Activated T-helper 2 cell treated with anti-CD3 and anti-CD28 coated beads, Interferon-gamma antibody, Interleukin-2, Interleukin-4, amounts not matched to agents 10 μg/mL and 5 μg/mL and 100 μg/mL, durations not matched to agents 14 hours and 24 hours and 36 hours (primary cell): ENCODE measurements at regions not wholly inside any gene's neighbourhood (a gene's known extent, or its start where the extent isn't known, plus 50 kb on each side); places are given as distances from the start of the nearest gene placed in this dataset.
"Not testable (repeated sequence)": the region's sequence is repeated elsewhere in the genome, so short reads cannot be mapped to it uniquely, and the experiment has no call there.

Source experiments
- DNase-seq: peaks from one replicate; pipeline ENCODE4 v3.0.0; 2021; ENCODE audit warnings: low spot score
- H3K27ac Mint-ChIP-seq: one replicate; pipeline ENCODE4 v1.8.0; 2021; ENCODE audit warnings: mixed read lengths
- H3K27me3 Mint-ChIP-seq: one replicate; pipeline ENCODE4 v1.8.0; 2021; ENCODE audit warnings: low read depth, mixed read lengths
- H3K36me3 Mint-ChIP-seq: one replicate; pipeline ENCODE4 v1.8.0; 2021; ENCODE audit warnings: low read depth, mixed read lengths
- H3K4me1 Mint-ChIP-seq: one replicate; pipeline ENCODE4 v1.8.0; 2021; ENCODE audit warnings: low read depth, mixed read lengths
- H3K4me3 Mint-ChIP-seq: one replicate; pipeline ENCODE4 v1.8.0; 2021; ENCODE audit warnings: low read depth, mild to moderate bottlenecking, moderate library complexity, mixed read lengths
- H3K9me3 Mint-ChIP-seq: one replicate; pipeline ENCODE4 v1.8.0; 2021; ENCODE audit warnings: mixed read lengths
- intact Hi-C: fragments of 100-400 bp; cut with micrococcal nuclease; formaldehyde crosslinking; loops from one replicate; pipeline ENCODE4 v1.15.1; 2023

GRCh38 chr10:125243532-125244253 lies 83.3 kb upstream of the CTBP2 start:
- Mint-ChIP-seq H3K27ac (no peak overlapping the region), H3K4me1 (no peaks in the 10 kb centered on the region), H3K27me3 (no peaks in the 10 kb centered on the region), H3K4me3 (no peak overlapping the region), H3K36me3 (no peaks in the 10 kb centered on the region), H3K9me3 (peaks cover 1% of the 10 kb centered on the region)
- DNase-seq: no peak
- intact Hi-C loops: no loop called here

- no peaks in the 10 kb centered on the region for H3K27me3 Mint-ChIP-seq
- H3K4me1 Mint-ChIP-seq: no peaks in the 10 kb centered on the region
- no peaks in the 10 kb centered on the region for H3K36me3 Mint-ChIP-seq
- no peak overlapping the region for H3K4me3 Mint-ChIP-seq
- peaks cover 10% of the 10 kb centered on the region for H3K9me3 Mint-ChIP-seq
- no peak overlapping the region for H3K27ac Mint-ChIP-seq
- intact Hi-C loops: no loop called here
- no peak for DNase-seq
Measured at GRCh38 chr10:125238682-125239081, 78.3 kb upstream of the CTBP2 start.

GRCh38 chr10:125236091-125236490 lies 75.7 kb upstream of the CTBP2 start:
- no peak for DNase-seq
- Mint-ChIP-seq H3K27ac (no peak overlapping the region), H3K9me3 (peaks cover 10% of the 10 kb centered on the region), H3K4me1 (no peaks in the 10 kb centered on the region), H3K36me3 (no peaks in the 10 kb centered on the region), H3K27me3 (no peaks in the 10 kb centered on the region), H3K4me3 (no peak overlapping the region)
- intact Hi-C loops: no loop called here

GRCh38 chr10:125235093-125236069 lies 75.0 kb upstream of the CTBP2 start:
- H3K27ac Mint-ChIP-seq: no peak overlapping the region
- no peaks in the 10 kb centered on the region for H3K36me3 Mint-ChIP-seq
- intact Hi-C loops: no loop called here
- no peaks in the 10 kb centered on the region for H3K27me3 Mint-ChIP-seq
- H3K4me3 Mint-ChIP-seq: no peak overlapping the region
- H3K9me3 Mint-ChIP-seq: peaks cover 10% of the 10 kb centered on the region
- DNase-seq: no peak
- H3K4me1 Mint-ChIP-seq: no peaks in the 10 kb centered on the region

GRCh38 chr10:125234576-125234975 lies 74.2 kb upstream of the CTBP2 start:
- H3K27me3 Mint-ChIP-seq, H3K36me3 Mint-ChIP-seq, H3K27ac Mint-ChIP-seq, H3K4me3 Mint-ChIP-seq, H3K4me1 Mint-ChIP-seq, DNase-seq, intact Hi-C loops: not testable (repeated sequence)
- peaks cover 10% of the 10 kb centered on the region for H3K9me3 Mint-ChIP-seq

GRCh38 chr10:125233726-125234125 lies 73.4 kb upstream of the CTBP2 start:
- H3K27ac Mint-ChIP-seq: no peak overlapping the region
- no peak for DNase-seq
- H3K9me3 Mint-ChIP-seq: peaks cover 9% of the 10 kb centered on the region
- no peaks in the 10 kb centered on the region for H3K27me3 Mint-ChIP-seq
- no peak overlapping the region for H3K4me3 Mint-ChIP-seq
- H3K4me1 Mint-ChIP-seq: no peaks in the 10 kb centered on the region
- intact Hi-C loops: no loop called here
- no peaks in the 10 kb centered on the region for H3K36me3 Mint-ChIP-seq

GRCh38 chr10:125232841-125233240 lies 72.5 kb upstream of the CTBP2 start:
- no peak overlapping the region for H3K27ac Mint-ChIP-seq
- no peaks in the 10 kb centered on the region for H3K27me3 Mint-ChIP-seq
- H3K4me3 Mint-ChIP-seq: no peak overlapping the region
- H3K36me3 Mint-ChIP-seq: no peaks in the 10 kb centered on the region
- peaks cover under 1% of the 10 kb centered on the region for H3K9me3 Mint-ChIP-seq
- no peaks in the 10 kb centered on the region for H3K4me1 Mint-ChIP-seq
- no peak for DNase-seq
- intact Hi-C loops: no loop called here

- Mint-ChIP-seq H3K4me1 (no peaks in the 10 kb centered on the region), H3K27me3 (no peaks in the 10 kb centered on the region), H3K27ac (no peak overlapping the region), H3K4me3 (no peak overlapping the region), H3K9me3 (peaks cover 6% of the 10 kb centered on the region), H3K36me3 (no peaks in the 10 kb centered on the region)
- intact Hi-C loops: no loop called here
- DNase-seq: no peak
Measured at GRCh38 chr10:125231813-125232475, 71.6 kb upstream of the CTBP2 start.

GRCh38 chr10:125231116-125231812 lies 70.9 kb upstream of the CTBP2 start:
- H3K27ac Mint-ChIP-seq: no peak overlapping the region
- H3K36me3 Mint-ChIP-seq: no peaks in the 10 kb centered on the region
- H3K4me1 Mint-ChIP-seq: no peaks in the 10 kb centered on the region
- H3K9me3 Mint-ChIP-seq: peaks cover 11% of the 10 kb centered on the region
- H3K4me3 Mint-ChIP-seq: no peak overlapping the region
- intact Hi-C loops: no loop called here
- no peaks in the 10 kb centered on the region for H3K27me3 Mint-ChIP-seq
- no peak for DNase-seq

GRCh38 chr10:125230251-125230650 lies 69.9 kb upstream of the CTBP2 start:
- Mint-ChIP-seq H3K4me1 (no peaks in the 10 kb centered on the region), H3K27ac (no peak overlapping the region), H3K9me3 (peaks cover 11% of the 10 kb centered on the region), H3K27me3 (no peaks in the 10 kb centered on the region), H3K36me3 (no peaks in the 10 kb centered on the region), H3K4me3 (no peak overlapping the region)
- intact Hi-C loops: no loop called here
- no peak for DNase-seq

GRCh38 chr10:125228245-125228940 lies 68.0 kb upstream of the CTBP2 start:
- H3K4me1 Mint-ChIP-seq, DNase-seq, intact Hi-C loops, H3K27me3 Mint-ChIP-seq, H3K27ac Mint-ChIP-seq, H3K4me3 Mint-ChIP-seq, H3K36me3 Mint-ChIP-seq: not testable (repeated sequence)
- H3K9me3 Mint-ChIP-seq: peaks cover 11% of the 10 kb centered on the region

- Mint-ChIP-seq H3K27me3 (no peaks in the 10 kb centered on the region), H3K9me3 (peaks cover 11% of the 10 kb centered on the region), H3K4me3 (no peak overlapping the region), H3K4me1 (no peaks in the 10 kb centered on the region), H3K36me3 (no peaks in the 10 kb centered on the region), H3K27ac (no peak overlapping the region)
- DNase-seq: no peak
- intact Hi-C loops: no loop called here
Measured at GRCh38 chr10:125227546-125227945, 67.2 kb upstream of the CTBP2 start.
